GM21390 (cell line): ENCODE measurements at regions not wholly inside any gene's neighbourhood (a gene's known extent, or its start where the extent isn't known, plus 50 kb on each side); places are given as distances from the start of the nearest gene placed in this dataset.

Source experiments
- ATAC-seq: cut with Tn5 transposase; IDR thresholded peaks from one replicate; pipeline ENCODE4 v1.9.1; 2021; ENCODE audit not compliant: unreplicated experiment

GRCh38 chr9:23288545-23288944 lies 537.5 kb downstream of the ELAVL2 start:
- no peak for ATAC-seq

- no peak for ATAC-seq
Observed at GRCh38 chr9:23290973-23291372, 535.1 kb downstream of the ELAVL2 start.

GRCh38 chr9:23302281-23302680 lies 523.8 kb downstream of the ELAVL2 start:
- no peak for ATAC-seq

GRCh38 chr9:23306731-23307130 lies 519.3 kb downstream of the ELAVL2 start:
- no peak for ATAC-seq

- no peak for ATAC-seq
Observed at GRCh38 chr9:23307731-23308513, 518.1 kb downstream of the ELAVL2 start.

GRCh38 chr9:23309800-23310199 lies 516.2 kb downstream of the ELAVL2 start:
- no peak for ATAC-seq

GRCh38 chr9:23314247-23314646 lies 511.8 kb downstream of the ELAVL2 start:
- no peak for ATAC-seq

- no peak for ATAC-seq
Observed at GRCh38 chr9:23319092-23319491, 506.9 kb downstream of the ELAVL2 start.

GRCh38 chr9:23321049-23321448 lies 505.0 kb downstream of the ELAVL2 start:
- ATAC-seq = no peak

GRCh38 chr9:23322392-23322791 lies 503.6 kb downstream of the ELAVL2 start:
- ATAC-seq = no peak

- ATAC-seq = no peak
Observed at GRCh38 chr9:23324511-23324910, 501.5 kb downstream of the ELAVL2 start.

GRCh38 chr9:23326597-23326996 lies 499.4 kb downstream of the ELAVL2 start:
- no peak for ATAC-seq

GRCh38 chr9:23341346-23341745 lies 484.7 kb downstream of the ELAVL2 start:
- no peak for ATAC-seq

- no peak for ATAC-seq
Observed at GRCh38 chr9:23342291-23342690, 483.7 kb downstream of the ELAVL2 start.

- ATAC-seq = no peak
Observed at GRCh38 chr9:23343226-23343625, 482.8 kb downstream of the ELAVL2 start.

- ATAC-seq = no peak
Observed at GRCh38 chr9:23361096-23361495, 464.9 kb downstream of the ELAVL2 start.

GRCh38 chr9:23372703-23373102 lies 453.3 kb downstream of the ELAVL2 start:
- ATAC-seq = no peak

- ATAC-seq = no peak
Observed at GRCh38 chr9:23375511-23375910, 450.5 kb downstream of the ELAVL2 start.

- ATAC-seq = no peak
Observed at GRCh38 chr9:23379842-23380241, 446.2 kb downstream of the ELAVL2 start.

- ATAC-seq = no peak
Observed at GRCh38 chr9:23380821-23381220, 445.2 kb downstream of the ELAVL2 start.

- no peak for ATAC-seq
Observed at GRCh38 chr9:23382418-23382817, 443.6 kb downstream of the ELAVL2 start.

GRCh38 chr9:23394189-23394588 lies 431.9 kb downstream of the ELAVL2 start:
- no peak for ATAC-seq

GRCh38 chr9:23408874-23409273 lies 417.2 kb downstream of the ELAVL2 start:
- ATAC-seq = no peak
